ENCODE measurements at regions not wholly inside any gene's neighbourhood (a gene's known extent, or its start where the extent isn't known, plus 50 kb on each side); places are given as distances from the start of the nearest gene placed in this dataset.
"Not testable (repeated sequence)": the region's sequence is repeated elsewhere in the genome, so short reads cannot be mapped to it uniquely, and the experiment has no call there.

DNA sequence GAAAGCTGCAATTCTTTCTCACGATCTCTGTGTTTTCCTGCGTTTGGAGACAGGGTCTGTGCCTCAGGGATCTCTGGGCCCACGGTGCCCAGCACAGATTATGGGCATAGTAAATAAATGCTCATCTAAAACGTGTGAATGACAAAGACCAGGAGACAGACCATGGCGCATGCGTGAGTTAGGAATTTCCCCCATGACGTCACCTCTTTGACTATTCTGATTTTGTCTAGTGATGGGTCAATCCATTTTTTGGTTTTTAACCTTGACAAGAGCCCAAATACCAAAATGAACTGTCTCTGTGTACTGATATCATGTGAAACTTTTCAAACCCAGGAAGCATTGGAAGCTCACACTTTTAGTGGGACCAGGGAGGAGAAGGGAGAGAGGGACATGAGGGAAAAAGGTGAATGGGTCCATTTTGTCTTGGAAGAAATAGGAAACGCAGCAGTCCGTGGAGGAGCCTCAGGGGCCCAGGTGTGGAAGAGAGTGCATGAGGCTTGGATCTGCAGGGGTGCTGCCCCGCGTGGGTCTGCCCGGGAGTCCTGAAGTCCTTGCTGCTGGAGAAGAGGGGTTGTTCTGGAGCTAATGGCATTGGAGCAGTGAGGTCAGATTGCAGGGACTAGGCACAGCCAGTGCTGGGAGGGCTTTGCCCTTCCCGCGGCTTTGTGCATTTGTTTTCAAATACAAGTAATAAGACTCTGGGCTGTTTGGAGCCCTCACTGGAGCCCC, 172.2 kb downstream of the ASB1 start:
- DNase-seq (ENCODE audit: low read depth): no peak

DNA sequence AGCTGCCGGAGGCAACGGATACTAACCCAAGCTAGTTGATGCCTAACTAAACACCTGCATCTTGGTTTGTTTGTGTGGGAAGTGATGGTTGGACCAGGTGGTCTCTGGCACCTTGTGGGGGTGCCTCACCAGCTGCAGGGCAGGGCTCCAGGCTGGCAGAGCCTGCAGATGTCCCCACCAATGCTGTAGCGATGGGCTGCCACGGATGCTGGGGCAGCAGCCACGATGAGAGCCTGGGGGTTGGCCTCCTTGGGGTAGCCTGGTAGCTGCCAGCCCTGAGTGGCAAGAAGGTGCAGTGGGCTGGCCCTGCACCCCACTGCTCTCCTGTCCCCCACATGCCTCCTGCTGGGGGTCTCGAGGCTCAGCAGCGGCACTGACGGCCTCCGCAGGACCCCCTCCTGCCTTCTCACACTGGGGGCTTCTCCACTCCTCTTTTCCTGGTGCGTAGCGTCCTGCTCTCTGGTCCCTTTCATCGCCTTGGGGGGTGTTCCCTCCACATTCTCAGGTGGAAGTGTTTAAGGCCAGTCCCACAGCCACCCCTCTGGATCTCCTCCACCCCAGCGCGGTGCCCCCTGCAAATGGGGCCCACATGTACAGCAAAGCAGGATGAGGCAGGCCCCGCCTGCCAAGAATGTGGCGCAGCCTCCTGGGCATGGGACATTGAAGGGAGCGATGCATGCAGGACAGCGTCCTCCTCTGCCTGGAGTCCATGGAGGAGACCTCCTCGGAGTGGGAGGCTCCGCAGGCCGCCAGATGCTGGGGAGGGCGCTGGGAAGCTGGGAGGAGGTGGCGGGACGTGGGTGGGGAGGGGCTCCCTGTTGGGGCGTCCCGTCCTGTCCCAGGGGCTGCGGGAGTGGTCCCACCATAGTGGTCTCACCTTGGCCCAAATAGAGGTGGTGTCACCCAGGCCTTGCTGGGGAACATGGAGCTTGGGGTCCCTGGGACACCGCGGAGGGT, 173.1 kb downstream of the ASB1 start:
- DNase-seq (ENCODE audit: low read depth): no peak

DNA sequence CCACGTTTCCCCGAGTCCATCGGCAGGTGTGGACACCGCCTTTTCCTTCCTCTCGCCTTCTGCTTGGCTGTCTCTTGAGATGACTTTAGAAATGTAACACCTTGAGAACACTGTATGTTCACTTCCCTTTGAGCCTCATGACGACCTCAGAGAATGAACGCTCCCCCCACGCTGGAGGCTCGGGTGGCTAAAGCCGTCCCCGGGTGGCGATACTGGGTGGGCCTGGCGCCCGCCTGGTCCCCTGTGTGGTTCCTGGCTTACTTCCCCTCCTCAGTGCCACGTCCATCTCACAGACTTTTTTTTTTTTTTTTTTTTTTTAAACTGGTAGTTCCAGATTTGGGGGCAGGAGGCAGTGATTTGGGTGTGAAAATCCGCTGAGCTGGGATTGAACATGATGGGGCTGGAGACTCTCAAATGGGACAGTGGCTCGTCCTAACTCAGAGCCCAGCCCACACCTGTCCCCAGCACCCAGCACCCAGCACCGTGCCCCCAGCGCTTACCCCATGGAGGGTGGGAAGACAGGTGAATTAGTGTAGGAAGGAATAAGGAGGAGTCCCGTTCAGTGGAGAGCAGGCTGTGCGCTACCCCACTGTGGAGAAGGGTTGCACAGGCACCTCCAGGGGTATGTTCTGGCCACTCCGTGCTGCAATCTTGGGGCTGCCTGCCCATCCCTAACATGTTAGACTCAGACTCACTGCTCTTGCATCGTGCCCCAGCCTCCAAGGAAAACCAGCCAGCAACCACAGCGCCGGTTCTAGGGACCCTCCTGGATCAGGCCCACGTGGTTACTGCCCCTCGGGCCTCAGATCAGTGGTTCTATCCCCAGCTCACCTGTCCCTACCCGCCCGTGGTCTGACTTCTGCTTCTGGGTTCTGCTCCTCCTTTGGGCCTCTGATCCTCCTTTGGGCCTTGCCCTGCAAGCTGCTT, 174.0 kb downstream of the ASB1 start:
- no peak for DNase-seq (ENCODE audit: low read depth)

DNA sequence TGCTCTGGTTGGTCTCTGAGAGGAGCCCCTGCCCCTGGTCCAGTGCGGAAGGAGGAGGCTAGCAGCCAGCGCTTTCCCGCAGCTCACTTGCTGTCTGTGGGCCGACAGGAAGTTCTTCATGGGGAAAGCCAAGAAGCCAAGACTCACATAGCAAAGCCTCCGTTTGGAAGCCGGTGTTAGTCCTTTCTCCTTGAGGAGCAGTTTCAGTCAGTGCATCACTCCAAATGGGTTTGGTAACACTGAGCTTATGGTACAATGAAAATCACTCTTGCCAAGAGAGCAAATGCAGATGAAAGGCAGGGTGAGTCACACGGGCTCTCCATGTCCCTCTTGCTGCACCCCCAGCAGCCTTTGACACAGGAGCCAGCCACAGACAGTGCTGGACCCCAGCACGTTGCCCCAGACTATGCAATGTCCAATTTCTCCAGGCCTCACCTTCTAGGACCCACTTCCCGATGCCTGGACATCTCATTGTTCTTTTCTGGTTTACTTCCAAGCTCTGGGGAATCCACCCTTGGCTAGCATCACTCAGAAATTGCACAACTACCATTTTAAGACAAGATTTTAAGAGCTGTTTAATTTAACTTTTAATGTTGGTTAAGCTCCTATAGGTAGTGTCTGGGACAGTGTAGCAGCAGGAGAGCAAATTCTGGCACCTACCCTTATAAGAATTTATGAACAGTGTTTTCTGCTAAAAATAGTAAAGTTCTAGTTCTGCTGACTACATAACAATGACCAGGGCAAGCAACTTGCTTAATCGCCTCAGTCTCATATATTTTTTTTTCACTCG, 174.9 kb downstream of the ASB1 start:
- DNase-seq (ENCODE audit: low read depth): peak; percentile 44

DNA sequence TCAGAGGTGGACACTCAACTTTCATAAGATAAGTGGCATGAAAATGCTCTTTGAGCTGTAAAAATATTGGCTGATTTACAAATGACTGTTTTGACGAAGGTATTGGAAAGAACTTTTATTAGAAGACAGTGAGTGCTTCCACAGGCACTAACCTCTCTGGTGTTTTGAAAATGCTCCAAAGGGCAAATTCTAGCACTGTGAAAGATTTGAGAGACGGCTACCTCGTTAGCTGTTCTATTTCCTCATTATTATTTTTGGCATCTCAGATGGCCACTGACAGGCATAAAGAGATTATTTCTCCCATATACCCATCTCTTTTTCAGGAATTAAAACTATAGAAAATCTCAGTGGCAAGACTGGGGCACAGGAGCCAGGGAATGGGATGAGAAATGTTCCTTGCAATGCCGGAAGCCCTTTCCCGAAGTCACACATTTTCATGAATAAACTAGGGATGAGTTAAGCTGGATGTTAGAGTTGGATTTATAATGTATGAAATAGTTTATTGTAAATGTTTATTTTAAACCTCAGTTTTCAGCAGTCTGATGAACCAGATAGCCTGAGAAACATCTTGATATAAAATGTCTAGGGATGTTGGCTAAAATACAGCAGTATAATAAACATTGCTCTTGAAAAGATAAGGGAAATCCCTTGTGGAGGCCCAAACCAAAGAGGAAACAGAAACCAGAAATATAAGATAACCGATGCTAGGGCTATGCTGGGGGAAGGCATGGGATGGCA, 175.7 kb downstream of the ASB1 start:
- no peak for DNase-seq (ENCODE audit: low read depth)

DNA sequence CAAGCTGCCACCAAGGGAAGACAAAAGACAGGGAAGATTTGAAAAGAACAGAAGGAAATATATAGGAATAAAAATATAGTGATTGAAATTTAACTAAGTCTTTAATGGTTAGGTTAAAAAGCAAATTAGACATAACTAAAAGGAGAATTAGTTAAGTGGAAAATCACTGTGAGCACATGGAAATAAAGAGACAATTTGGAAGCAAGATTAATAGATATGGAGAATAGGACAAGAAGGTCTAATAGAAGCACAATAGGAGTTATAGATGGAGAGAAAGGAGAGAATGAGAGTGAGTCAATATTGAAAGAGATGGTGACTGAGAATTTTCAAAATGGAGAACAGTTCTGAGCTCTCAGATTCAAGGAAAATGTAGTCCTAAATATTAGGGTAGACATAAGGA, 176.9 kb downstream of the ASB1 start:
- DNase-seq (ENCODE audit: low read depth): no peak

DNA sequence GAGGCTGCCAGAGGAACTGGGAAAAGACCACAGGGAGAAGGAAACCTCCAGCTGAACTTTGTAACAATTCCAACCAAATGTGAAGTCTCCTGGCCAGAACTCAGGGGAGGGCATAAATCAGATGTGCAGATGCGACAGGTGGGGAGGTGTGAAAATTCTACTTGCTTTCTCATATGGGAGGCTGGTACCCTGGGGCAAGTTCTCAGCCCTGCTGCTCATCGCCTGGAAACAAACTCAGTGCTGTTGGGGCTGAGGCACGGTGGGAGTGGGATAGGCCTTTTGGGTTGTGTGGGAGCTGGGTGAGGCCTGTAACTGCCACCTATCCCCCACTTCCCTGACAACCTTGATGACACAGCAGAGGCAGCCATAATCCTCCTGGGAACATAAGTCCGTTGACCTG, 179.6 kb downstream of the ASB1 start:
- no peak for DNase-seq (ENCODE audit: low read depth)

DNA sequence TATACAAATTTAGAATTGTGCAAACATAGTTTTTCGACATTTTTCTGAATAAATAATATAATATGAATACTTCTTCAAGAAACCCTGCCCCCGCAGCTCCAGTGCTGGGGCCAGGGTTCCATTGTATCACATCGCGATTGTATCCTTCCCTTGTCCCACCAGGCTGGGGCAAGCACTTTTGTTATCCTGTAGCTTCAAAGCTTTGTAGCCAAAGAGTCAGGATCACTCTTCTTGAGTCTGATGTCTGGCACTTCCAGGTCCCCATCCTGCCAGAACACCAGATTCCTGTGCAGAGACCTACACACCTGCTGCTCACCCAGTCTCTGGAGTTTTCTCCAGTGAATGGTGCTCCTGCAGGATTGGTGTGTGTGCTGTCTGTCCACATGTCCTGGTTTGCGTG, 186.9 kb downstream of the ASB1 start:
- no peak for DNase-seq (ENCODE audit: low read depth)

DNA sequence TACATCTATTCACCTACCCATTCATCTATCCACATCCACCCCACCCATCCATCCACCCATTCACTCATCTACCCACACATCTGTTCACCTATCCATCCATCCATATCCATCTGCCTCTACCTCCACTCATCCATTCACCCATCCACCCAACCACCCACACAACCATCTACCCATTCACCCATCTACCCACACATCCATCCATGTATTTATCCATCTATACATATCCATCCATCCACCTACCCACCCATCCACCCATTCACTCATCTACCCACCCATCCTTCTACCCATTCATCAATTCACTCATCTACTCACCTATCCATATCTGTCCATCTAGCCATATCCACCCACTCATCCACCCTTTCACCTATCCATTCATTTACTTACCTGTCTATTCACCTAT, 187.6 kb downstream of the ASB1 start:
- DNase-seq (ENCODE audit: low read depth): no peak

DNA sequence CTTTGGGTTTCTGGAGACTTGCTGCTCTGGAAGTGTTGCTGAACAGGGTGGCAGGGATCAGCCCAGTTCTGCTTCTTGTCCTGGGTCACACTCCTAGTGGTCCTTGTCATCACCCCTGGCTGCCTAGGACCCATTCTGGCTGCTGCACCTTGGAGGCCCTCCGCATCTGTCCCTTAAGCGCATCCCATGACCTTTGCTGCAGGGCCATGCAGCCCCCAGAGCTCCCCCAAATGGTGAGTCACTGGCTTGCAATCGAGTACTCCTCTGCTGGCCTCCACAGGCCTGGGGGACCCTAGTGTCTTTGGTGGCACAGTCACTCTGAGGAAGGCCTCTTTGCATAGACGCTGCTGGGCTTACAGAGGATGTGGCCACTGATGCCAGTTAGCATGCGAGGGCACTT, 188.5 kb downstream of the ASB1 start:
- DNase-seq (ENCODE audit: low read depth): no peak

DNA sequence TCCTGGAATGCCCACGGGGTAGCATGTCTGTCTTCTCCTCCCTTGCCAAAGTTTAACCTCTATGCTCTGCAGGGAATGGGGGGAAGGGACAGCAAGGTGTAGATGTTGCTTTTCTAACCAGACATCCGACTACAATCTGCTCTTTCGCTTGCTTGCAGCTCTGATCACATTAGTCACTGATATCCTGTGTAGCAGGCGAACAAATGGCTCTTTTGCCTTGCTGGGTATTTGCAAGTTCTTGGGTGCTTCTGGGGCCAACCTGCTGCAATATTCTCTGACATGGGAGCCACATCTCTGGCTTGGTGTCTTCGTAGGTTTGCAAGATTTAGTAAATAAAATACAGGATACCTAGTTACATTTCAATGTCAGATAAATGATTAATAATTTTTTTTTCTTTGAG, 190.0 kb downstream of the ASB1 start:
- no peak for DNase-seq (ENCODE audit: low read depth)

DNA sequence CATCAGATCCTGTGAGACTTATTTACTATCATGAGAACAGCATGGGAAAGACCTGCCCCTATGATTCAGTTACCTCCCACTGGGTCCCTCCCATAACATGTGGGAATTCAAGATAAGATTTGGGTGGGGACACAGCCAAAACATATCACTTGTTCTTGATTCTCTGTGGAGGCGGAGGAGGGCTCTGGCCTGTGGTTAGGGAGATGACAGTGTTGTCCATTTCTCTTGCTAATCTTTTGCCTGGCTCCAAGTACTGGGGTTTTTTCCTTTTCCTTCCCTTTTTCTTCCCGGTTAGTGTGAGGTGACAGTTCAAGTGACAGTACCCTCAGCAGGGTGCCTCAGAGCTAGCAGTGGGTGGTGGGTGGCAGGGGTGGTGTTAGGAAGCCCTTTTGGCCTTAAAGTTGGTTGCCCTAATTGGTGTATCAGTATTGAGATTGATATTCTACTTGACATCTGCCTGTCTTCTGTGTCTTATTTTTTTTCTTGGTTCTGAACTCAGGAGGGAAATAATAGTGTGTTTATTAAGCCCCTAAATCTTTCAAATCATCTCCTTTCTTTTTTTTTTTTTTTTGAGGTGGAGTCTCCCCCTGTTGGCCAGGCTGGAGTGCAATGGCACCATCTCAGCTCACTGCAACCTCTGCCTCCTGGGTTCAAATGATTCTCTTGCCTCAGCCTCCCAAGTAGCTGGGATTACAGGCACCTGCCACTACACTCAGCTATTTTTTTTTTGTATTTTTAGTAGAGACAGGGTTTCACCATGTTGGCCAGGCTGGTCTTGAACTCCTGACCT, 192.0 kb downstream of the ASB1 start:
- DNase-seq (ENCODE audit: low read depth): not testable (repeated sequence)

DNA sequence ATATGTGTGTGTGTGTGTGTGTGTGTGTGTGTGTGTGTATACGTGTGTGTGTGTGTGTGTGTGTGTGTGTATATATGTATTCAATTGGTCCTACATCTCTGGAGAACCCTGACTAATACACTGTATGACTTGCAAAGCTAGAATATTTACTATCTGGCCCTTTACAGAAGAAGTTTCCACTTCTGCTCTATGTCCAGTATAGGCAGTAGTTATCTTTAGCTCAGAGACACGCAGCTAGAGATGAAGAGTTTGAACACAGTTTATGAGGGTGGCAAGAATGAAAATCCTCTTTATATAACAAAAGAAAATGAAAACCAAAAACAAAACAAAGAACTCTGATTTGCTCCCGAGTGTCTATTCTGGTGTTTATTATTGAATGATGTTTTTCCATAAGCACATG, 201.2 kb downstream of the ASB1 start:
- DNase-seq (ENCODE audit: low read depth): no peak

DNA sequence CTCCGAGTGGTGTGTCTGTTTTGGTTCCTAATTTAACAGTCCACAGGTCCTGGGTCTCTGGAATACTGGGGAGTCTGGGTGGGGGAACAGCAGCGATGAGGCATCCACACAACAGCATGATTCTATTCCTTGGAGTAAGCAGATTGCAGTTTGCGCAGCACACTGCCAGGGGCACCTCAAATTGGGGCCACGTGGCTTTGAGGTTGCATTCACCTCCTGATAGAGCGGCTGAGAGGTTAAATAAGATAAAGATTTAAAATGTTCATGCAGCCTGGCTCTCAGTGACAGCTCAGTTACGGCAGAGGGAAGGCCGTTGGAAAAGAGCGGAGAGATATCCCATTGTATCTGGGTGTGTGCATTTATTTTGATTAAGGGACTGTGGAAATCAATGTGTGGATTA, 202.3 kb downstream of the ASB1 start:
- no peak for DNase-seq (ENCODE audit: low read depth)

DNA sequence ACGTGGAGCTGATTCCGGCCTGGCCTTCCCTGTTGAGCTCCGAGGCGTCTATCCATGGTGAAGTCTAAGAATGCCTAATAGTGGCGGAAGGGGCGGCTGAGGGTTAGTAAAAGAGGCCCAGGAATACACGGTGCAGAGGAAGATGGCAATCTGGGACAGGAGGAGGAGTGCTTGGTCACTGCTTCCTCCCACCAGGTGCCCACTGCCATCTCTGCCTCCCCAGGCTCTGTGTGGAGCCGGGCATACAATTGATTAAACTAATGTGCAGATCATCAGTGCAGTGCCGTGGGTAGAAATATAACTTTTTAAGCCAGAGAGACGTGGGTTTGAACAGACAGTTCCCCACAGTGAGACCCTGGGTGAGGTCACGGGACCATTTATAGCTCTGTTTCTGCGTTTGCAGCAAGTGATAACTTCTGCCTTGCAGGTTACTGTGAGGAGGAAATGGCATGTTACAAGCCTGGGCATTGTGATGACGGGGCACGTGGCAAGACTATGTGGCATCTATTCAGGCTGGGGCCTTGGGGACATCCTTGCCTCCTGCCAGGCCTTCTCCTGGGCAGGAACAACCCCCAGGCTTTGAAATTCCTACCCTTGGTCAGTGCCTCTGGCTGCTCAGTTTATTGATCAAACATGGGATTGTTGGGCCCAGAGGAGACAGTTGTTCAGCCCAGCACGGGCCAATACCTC, 204.9 kb downstream of the ASB1 start:
- DNase-seq (ENCODE audit: low read depth): no peak

DNA sequence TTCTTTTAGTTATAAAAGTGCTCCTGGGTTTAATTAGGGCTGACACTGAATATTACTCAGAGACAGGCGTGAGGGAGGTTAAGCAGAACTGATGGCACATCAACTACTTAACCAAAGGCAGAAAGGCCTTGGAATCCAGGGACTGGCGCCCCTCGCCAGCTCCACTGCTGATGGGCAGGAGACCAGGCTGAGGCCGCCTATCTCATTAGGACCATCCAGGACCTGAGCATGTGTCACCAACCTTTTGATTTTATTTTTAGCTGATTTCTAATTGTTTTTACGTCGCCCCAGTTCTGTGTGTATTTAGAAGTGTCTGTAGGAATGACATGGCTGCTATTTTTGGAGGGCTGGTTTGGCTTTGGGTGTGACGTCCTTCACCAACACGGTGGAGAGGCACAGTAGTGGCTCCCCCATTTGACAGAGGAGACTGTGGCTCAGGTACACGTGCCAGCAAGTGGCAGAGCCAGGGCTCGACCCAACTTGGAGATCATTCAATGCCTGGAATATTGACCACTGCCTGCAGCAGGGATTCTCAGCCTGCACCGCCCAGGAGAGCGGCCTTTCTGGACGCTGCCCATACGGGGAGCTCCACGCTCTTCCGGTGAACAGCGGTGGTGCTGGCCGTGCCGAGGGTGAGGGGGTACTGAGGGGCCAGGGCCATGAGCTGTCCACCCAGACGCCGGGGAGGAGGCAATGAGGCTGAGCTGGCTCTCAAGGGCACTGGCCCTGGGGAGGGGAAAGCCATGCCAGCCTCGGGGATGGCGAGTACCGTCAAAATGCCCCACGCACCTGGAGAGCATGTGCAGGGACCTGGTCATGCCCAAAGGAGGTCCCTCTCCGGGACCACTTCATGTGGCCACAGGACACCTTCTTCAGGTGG, 205.7 kb downstream of the ASB1 start:
- DNase-seq (ENCODE audit: low read depth): no peak

DNA sequence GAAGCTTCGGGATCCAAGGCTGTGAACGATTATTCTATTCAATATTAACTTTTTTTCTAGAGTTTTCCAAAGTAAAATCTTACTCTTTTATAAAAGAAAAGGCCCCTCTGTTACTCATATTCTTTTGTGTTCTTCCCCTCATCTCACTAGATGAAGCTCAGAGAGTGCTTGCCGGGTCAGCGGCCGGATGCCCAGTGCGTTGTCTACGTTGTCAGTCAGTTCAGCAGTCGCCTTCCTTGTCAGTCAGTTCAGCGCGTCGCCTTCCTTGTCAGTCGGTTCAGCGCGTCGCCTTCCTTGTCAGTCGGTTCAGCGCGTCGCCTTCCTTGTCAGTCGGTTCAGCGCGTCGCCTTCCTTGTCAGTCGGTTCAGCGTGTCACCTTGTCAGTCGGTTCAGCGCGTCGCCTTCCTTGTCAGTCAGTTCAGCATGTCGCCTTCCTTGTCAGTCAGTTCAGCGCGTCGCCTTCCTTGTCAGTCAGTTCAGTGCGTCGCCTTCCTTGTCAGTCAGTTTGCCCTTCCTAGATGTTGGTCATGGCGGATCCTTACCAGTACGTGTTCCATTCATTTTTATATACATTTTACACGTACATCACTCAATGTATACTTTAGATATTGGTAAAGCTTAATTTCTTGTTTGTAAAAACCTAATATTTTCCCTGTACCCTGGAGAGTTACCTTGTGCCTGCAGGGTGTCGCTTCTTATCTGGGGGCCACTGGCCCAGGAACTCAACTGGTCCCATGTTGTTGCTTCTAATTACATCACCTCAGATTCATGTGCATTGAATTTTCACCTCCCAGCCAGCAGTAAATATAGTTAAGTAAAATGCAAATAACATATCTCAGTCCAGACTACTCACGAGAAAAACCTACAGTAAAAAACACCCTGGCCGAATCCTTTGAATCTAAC, 206.9 kb downstream of the ASB1 start:
- no peak for DNase-seq (ENCODE audit: low read depth)

Data from LHCN-M2 (cell line).